ENCODE measurements at regions not wholly inside any gene's neighbourhood (a gene's known extent, or its start where the extent isn't known, plus 50 kb on each side); places are given as distances from the start of the nearest gene placed in this dataset.
"Not testable (repeated sequence)": the region's sequence is repeated elsewhere in the genome, so short reads cannot be mapped to it uniquely, and the experiment has no call there.

DNA sequence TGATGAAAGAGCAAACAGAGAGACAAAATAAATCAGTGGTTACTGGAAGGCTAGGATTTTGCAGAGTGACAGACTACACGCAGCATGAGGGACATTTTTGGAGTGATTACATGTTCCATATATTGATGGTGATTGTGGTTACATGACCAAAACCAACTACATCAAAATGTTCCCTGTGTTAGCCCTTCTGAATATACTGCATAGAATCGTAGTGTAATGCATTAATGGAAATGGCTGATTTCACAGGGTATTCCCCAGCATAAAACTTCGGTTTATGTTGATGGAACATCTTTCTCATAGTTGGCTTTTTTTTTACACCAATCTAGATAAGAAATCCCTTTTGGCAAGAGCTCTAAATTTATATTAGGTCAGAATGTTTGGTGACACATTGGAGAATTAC lies 191.3 kb upstream of the CMC1 start:
- Mint-ChIP-seq H3K4me1 (ENCODE audit: low read depth) (no peaks in the 10 kb centered on the region), H3K36me3 (ENCODE audit: low read depth) (no peaks in the 10 kb centered on the region), H3K4me3 (no peak overlapping the region), H3K9me3 (no peaks in the 10 kb centered on the region), H3K27me3 (no peaks in the 10 kb centered on the region), H3K27ac (no peak overlapping the region)
- intact Hi-C loops (cut with micrococcal nuclease): no loop called here

DNA sequence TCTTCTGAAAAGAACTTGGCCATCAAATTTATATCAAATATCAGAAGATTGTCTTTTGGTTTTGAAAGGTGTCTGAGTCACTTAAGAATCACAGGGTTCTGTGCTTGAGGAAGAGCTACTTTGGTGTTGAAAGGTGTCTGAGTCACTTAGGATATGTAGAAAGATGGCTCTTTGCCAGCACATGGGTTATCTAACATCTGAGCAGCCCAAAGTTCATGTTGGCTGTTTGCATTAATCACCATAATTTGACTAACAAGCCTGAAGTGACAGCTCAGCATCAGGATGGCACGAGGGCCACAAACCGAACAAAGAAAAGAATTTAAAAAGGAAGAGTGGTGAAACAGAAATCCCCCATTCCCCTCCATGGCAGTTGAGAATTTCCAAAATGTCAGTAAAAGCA lies 190.5 kb upstream of the CMC1 start:
- Mint-ChIP-seq H3K4me1 (ENCODE audit: low read depth) (no peaks in the 10 kb centered on the region), H3K9me3 (no peaks in the 10 kb centered on the region), H3K36me3 (ENCODE audit: low read depth) (no peaks in the 10 kb centered on the region), H3K27ac (no peak overlapping the region), H3K27me3 (no peaks in the 10 kb centered on the region), H3K4me3 (no peak overlapping the region)
- intact Hi-C loops (cut with micrococcal nuclease): no loop called here

- H3K4me1 Mint-ChIP-seq (ENCODE audit: low read depth): no peaks in the 10 kb centered on the region
- intact Hi-C loops (cut with micrococcal nuclease): no loop called here
- no peaks in the 10 kb centered on the region for H3K9me3 Mint-ChIP-seq
- no peaks in the 10 kb centered on the region for H3K36me3 Mint-ChIP-seq (ENCODE audit: low read depth)
- H3K27ac Mint-ChIP-seq: no peak overlapping the region
- H3K27me3 Mint-ChIP-seq: no peaks in the 10 kb centered on the region
- no peak overlapping the region for H3K4me3 Mint-ChIP-seq
Observed at GRCh38 chr3:28053759-28054158, 187.7 kb upstream of the CMC1 start.

GRCh38 chr3:28056806-28057205 lies 184.6 kb upstream of the CMC1 start:
- Mint-ChIP-seq H3K36me3 (ENCODE audit: low read depth) (no peaks in the 10 kb centered on the region), H3K9me3 (no peaks in the 10 kb centered on the region), H3K4me3 (no peak overlapping the region), H3K4me1 (ENCODE audit: low read depth) (no peaks in the 10 kb centered on the region), H3K27me3 (no peaks in the 10 kb centered on the region), H3K27ac (no peak overlapping the region)
- intact Hi-C loops (cut with micrococcal nuclease): no loop called here

DNA sequence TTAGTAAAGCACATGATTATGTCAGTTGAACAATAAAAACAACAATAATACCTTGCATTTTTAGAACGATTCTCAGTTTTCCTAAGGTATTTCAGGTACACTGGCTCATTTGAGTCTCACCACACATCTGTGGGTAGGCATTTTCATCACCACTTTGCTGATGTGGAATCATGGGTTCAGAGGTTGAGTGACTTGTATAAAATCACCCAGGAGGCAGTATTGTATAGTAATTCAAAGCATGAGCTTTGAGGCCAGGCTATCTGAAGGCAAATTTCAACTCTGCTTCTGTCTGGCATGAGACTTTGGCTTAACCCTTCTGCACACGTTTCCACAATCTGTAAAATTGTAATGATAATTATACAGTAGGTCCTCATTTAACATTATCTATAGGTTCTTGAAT lies 183.9 kb upstream of the CMC1 start:
- H3K4me1 Mint-ChIP-seq (ENCODE audit: low read depth): no peaks in the 10 kb centered on the region
- H3K36me3 Mint-ChIP-seq (ENCODE audit: low read depth): no peaks in the 10 kb centered on the region
- intact Hi-C loops (cut with micrococcal nuclease): no loop called here
- H3K9me3 Mint-ChIP-seq: no peaks in the 10 kb centered on the region
- no peaks in the 10 kb centered on the region for H3K27me3 Mint-ChIP-seq
- H3K4me3 Mint-ChIP-seq: no peak overlapping the region
- H3K27ac Mint-ChIP-seq: no peak overlapping the region

DNA sequence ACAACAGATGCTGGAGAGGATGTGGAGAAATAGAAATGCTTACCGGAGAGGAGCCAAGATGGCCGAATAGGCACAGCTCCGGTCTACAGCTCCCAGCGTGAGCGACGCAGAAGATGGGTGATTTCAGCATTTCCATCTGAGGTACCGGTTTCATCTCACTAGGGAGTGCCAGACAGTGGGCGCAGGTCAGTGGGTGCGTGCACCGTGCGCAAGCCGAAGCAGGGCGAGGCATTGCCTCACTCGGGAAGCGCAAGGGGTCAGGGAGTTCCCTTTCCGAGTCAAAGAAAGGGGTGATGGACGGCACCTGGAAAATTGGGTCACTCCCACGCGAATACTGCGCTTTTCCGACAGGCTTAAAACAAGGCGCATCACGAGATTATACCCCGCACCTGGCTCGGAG lies 182.2 kb upstream of the CMC1 start:
- H3K27me3 Mint-ChIP-seq; H3K4me3 Mint-ChIP-seq; H3K9me3 Mint-ChIP-seq; intact Hi-C loops (cut with micrococcal nuclease); H3K27ac Mint-ChIP-seq; H3K36me3 Mint-ChIP-seq (ENCODE audit: low read depth); H3K4me1 Mint-ChIP-seq (ENCODE audit: low read depth): not testable (repeated sequence)

DNA sequence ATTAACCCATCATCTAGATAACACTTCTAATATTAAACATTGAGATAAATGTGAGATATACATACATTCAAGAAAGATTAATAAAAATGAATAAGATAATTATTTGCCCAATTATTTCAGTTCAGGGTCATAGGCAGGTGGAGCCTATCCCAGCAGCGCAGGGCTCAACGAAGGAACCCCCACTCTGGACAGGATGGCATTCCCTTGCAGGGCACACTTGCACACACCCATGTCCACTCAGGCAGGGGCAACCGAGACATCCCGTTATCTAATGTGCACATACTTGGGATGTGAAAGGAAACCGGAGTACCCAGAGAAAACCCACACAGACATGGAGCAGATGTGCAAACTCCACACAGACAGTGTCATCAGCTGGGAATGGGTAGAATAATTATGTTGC lies 175.4 kb upstream of the CMC1 start:
- no peaks in the 10 kb centered on the region for H3K4me1 Mint-ChIP-seq (ENCODE audit: low read depth)
- no peaks in the 10 kb centered on the region for H3K36me3 Mint-ChIP-seq (ENCODE audit: low read depth)
- peaks cover 5% of the 10 kb centered on the region for H3K9me3 Mint-ChIP-seq
- intact Hi-C loops (cut with micrococcal nuclease): no loop called here
- H3K27ac Mint-ChIP-seq: no peak overlapping the region
- no peaks in the 10 kb centered on the region for H3K27me3 Mint-ChIP-seq
- no peak overlapping the region for H3K4me3 Mint-ChIP-seq

- H3K36me3 Mint-ChIP-seq (ENCODE audit: low read depth): no peaks in the 10 kb centered on the region
- H3K4me3 Mint-ChIP-seq: no peak overlapping the region
- no peak overlapping the region for H3K27ac Mint-ChIP-seq
- H3K27me3 Mint-ChIP-seq: no peaks in the 10 kb centered on the region
- no peaks in the 10 kb centered on the region for H3K4me1 Mint-ChIP-seq (ENCODE audit: low read depth)
- intact Hi-C loops (cut with micrococcal nuclease): no loop called here
- H3K9me3 Mint-ChIP-seq: peaks cover 5% of the 10 kb centered on the region
Observed at GRCh38 chr3:28067014-28067413, 174.4 kb upstream of the CMC1 start.

- no peaks in the 10 kb centered on the region for H3K36me3 Mint-ChIP-seq (ENCODE audit: low read depth)
- intact Hi-C loops (cut with micrococcal nuclease): no loop called here
- no peaks in the 10 kb centered on the region for H3K27me3 Mint-ChIP-seq
- no peak overlapping the region for H3K4me3 Mint-ChIP-seq
- H3K9me3 Mint-ChIP-seq: peaks cover 5% of the 10 kb centered on the region
- H3K4me1 Mint-ChIP-seq (ENCODE audit: low read depth): no peaks in the 10 kb centered on the region
- no peak overlapping the region for H3K27ac Mint-ChIP-seq
Observed at GRCh38 chr3:28068342-28068741, 173.1 kb upstream of the CMC1 start.

GRCh38 chr3:28069438-28069837 lies 172.0 kb upstream of the CMC1 start:
- intact Hi-C loops (cut with micrococcal nuclease): no loop called here
- Mint-ChIP-seq H3K36me3 (ENCODE audit: low read depth) (no peaks in the 10 kb centered on the region), H3K4me1 (ENCODE audit: low read depth) (no peaks in the 10 kb centered on the region), H3K27ac (no peak overlapping the region), H3K4me3 (no peak overlapping the region), H3K9me3 (peaks cover 5% of the 10 kb centered on the region), H3K27me3 (no peaks in the 10 kb centered on the region)

DNA sequence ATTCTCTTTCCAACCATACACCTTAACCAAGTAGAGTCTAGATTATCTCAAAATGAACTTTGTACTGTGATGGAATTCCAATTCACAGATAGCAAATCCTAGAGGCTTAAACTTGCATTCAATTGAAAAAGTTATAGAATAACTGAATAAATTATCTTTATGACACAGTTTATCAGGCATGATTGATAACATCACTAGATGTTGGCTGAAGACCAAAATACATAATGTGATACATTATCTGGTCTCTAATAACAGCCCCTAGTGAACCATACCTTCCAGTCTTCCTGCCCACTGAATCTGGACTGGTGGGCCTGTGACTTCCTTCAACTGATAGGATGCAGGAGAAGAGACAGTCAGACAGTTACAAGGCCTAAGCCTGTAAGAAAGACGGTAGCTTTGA lies 165.2 kb upstream of the CMC1 start:
- Mint-ChIP-seq H3K36me3 (ENCODE audit: low read depth) (no peaks in the 10 kb centered on the region), H3K27ac (no peak overlapping the region), H3K4me3 (no peak overlapping the region), H3K4me1 (ENCODE audit: low read depth) (no peaks in the 10 kb centered on the region), H3K9me3 (no peaks in the 10 kb centered on the region), H3K27me3 (no peaks in the 10 kb centered on the region)
- intact Hi-C loops (cut with micrococcal nuclease): no loop called here

DNA sequence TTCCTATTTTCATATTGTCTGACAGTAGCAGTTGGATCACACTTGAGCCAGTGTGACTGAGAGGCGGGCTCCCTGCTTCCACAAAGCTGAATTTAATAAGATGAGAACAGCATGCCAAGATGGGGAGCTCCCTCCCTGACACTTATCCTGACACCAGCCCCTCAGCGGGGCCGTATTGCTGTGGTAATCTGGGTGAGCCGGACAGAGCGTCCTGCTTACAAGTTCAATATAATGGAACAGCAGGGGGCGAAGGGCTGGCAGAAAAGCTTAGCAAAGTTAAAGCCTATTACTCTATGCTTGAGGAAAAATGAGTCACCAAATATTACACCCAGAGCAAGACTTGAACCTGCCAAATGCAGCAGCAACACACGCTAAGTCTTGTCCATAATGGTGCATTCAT lies 163.8 kb upstream of the CMC1 start:
- Mint-ChIP-seq H3K4me3 (no peak overlapping the region), H3K9me3 (no peaks in the 10 kb centered on the region), H3K4me1 (ENCODE audit: low read depth) (no peaks in the 10 kb centered on the region), H3K27me3 (no peaks in the 10 kb centered on the region), H3K27ac (no peak overlapping the region), H3K36me3 (ENCODE audit: low read depth) (no peaks in the 10 kb centered on the region)
- intact Hi-C loops (cut with micrococcal nuclease): no loop called here

- Mint-ChIP-seq H3K4me3 (no peak overlapping the region), H3K36me3 (ENCODE audit: low read depth) (no peaks in the 10 kb centered on the region), H3K9me3 (no peaks in the 10 kb centered on the region), H3K27ac (no peak overlapping the region), H3K27me3 (no peaks in the 10 kb centered on the region), H3K4me1 (ENCODE audit: low read depth) (no peaks in the 10 kb centered on the region)
- intact Hi-C loops (cut with micrococcal nuclease): no loop called here
Observed at GRCh38 chr3:28078536-28078935, 162.9 kb upstream of the CMC1 start.

GRCh38 chr3:28080716-28081115 lies 160.7 kb upstream of the CMC1 start:
- Mint-ChIP-seq H3K9me3 (no peaks in the 10 kb centered on the region), H3K27me3 (no peaks in the 10 kb centered on the region), H3K4me1 (ENCODE audit: low read depth) (no peaks in the 10 kb centered on the region), H3K27ac (no peak overlapping the region), H3K4me3 (no peak overlapping the region), H3K36me3 (ENCODE audit: low read depth) (no peaks in the 10 kb centered on the region)
- intact Hi-C loops (cut with micrococcal nuclease): no loop called here

GRCh38 chr3:28081533-28081947 lies 159.9 kb upstream of the CMC1 start:
- no peaks in the 10 kb centered on the region for H3K27me3 Mint-ChIP-seq

GRCh38 chr3:28087591-28087990 lies 153.8 kb upstream of the CMC1 start:
- no peaks in the 10 kb centered on the region for H3K4me1 Mint-ChIP-seq (ENCODE audit: low read depth)
- H3K9me3 Mint-ChIP-seq: peaks cover 10% of the 10 kb centered on the region

More at GRCh38 chr3:28081533-28081947, 159.9 kb upstream of the CMC1 start:
- intact Hi-C loops (cut with micrococcal nuclease): no loop called here
- Mint-ChIP-seq H3K9me3 (no peaks in the 10 kb centered on the region), H3K4me1 (ENCODE audit: low read depth) (no peaks in the 10 kb centered on the region), H3K4me3 (no peak overlapping the region), H3K27ac (no peak overlapping the region), H3K36me3 (ENCODE audit: low read depth) (no peaks in the 10 kb centered on the region)

More at GRCh38 chr3:28087591-28087990, 153.8 kb upstream of the CMC1 start:
- Mint-ChIP-seq H3K36me3 (ENCODE audit: low read depth) (no peaks in the 10 kb centered on the region), H3K4me3 (no peak overlapping the region), H3K27me3 (no peaks in the 10 kb centered on the region), H3K27ac (no peak overlapping the region)
- intact Hi-C loops (cut with micrococcal nuclease): no loop called here

Data from dendritic cell treated with granulocyte-macrophage colony-stimulating factor and Interleukin-4, amounts not matched to agents 40 ng/mL and 50 ng/mL, for 4 days (primary cell).